Caco-2 (cell line): ENCODE measurements at regions not wholly inside any gene's neighbourhood (a gene's known extent, or its start where the extent isn't known, plus 50 kb on each side); places are given as distances from the start of the nearest gene placed in this dataset.

Experiments used
- BruUV-seq: library from RNA; stranded (reverse); fragments of 400-500 nt; replicated peaks from 2 replicates; lab custom pipeline; 2021; lab: Mats Ljungman, UMichigan
- CTCF ChIA-PET: fragments of 300-600 bp; sonication (Branson Sonifier 250); formaldehyde crosslinking; loops from one replicate; lab custom pipeline; 2022; ENCODE audit warnings: antibody characterized with exemption; lab: Charles Lee
- POLR2A ChIA-PET: fragments of 300-600 bp; sonication (Branson Sonifier 250); formaldehyde crosslinking; loops from one replicate; lab custom pipeline; 2022; ENCODE audit warnings: antibody characterized with exemption; lab: Charles Lee
- DNase-seq, 2 experiments: peaks; one replicate each; pipeline versions ENCODE4 v3.0.0 to v3.0.0-alpha.2; 2020 to 2022
- H3K27me3 ChIP-seq: replicated peaks from 2 replicates; pipeline ENCODE4 v1.6.0; 2011; ENCODE audit warnings: low read length; ENCODE audit not compliant: control insufficient read depth, insufficient read depth
- H3K36me3 ChIP-seq: 2 replicates; pipeline ENCODE4 v1.5.1; 2011; ENCODE audit warnings: low read length; ENCODE audit not compliant: control insufficient read depth, insufficient read depth
- H3K4me1 ChIP-seq: fragments of 250-450 bp; sonication (Bioruptor Pico); 2 replicates; pipeline ENCODE4 v1.5.1; 2020; ENCODE audit warnings: mild to moderate bottlenecking
- H3K4me3 ChIP-seq: 2 replicates; pipeline ENCODE4 v1.5.1; 2011; ENCODE audit warnings: low read depth, mild to moderate bottlenecking, control low read depth, low read length
- H3K9me3 ChIP-seq: fragments of 250-450 bp; sonication (Bioruptor Pico); 2 replicates; pipeline ENCODE4 v1.5.1; 2020; ENCODE audit warnings: mild to moderate bottlenecking, moderate library complexity
- H3K27ac Mint-ChIP-seq: one replicate; pipeline ENCODE4 v1.8.0; 2022; ENCODE audit warnings: mixed read lengths; ENCODE audit not compliant: unreplicated experiment
- H3K27me3 Mint-ChIP-seq: one replicate; pipeline ENCODE4 v1.8.0; 2022; ENCODE audit warnings: mixed read lengths; ENCODE audit not compliant: insufficient read depth, unreplicated experiment
- H3K36me3 Mint-ChIP-seq: one replicate; pipeline ENCODE4 v1.8.0; 2022; ENCODE audit warnings: mild to moderate bottlenecking, mixed read lengths; ENCODE audit not compliant: insufficient read depth, unreplicated experiment
- H3K4me1 Mint-ChIP-seq: one replicate; pipeline ENCODE4 v1.8.0; 2022; ENCODE audit warnings: low read depth, mixed read lengths; ENCODE audit not compliant: unreplicated experiment
- H3K4me3 Mint-ChIP-seq: one replicate; pipeline ENCODE4 v1.8.0; 2022; ENCODE audit warnings: mild to moderate bottlenecking, moderate library complexity, mixed read lengths; ENCODE audit not compliant: unreplicated experiment
- H3K9me3 Mint-ChIP-seq: one replicate; pipeline ENCODE4 v1.8.0; 2022; ENCODE audit warnings: mixed read lengths; ENCODE audit not compliant: unreplicated experiment
- CTCF ChIP-seq, 2 experiments: fragments of 200-600 bp in 1 of 2; IDR thresholded peaks; 1 replicate in 1 of 2; 2 replicates in 1 of 2; pipeline versions ENCODE4 v1.5.1 to v1.8.0; 2011 to 2022; ENCODE audit warnings: antibody characterized with exemption in 1 of 2, control low read depth in 1 of 2, inconsistent platforms in 1 of 2, low read depth in 1 of 2, low read length in 1 of 2, mild to moderate bottlenecking in 1 of 2, moderate library complexity in 1 of 2; ENCODE audit not compliant: insufficient read depth in 1 of 2, severe bottlenecking in 1 of 2, unreplicated experiment in 1 of 2
- intact Hi-C: fragments of 100-400 bp; cut with micrococcal nuclease; formaldehyde crosslinking; loops from one replicate; pipeline ENCODE4 v1.10.0; 2022; ENCODE audit not compliant: unreplicated experiment

GRCh38 chr15:62569460-62570404, 404.6 kb upstream of the C2CD4B start:
- H3K9me3 Mint-ChIP-seq = no peaks in the 10 kb centered on the region
- intact Hi-C loops = no loop called here
- ChIA-PET CTCF (interaction anchor here (0.6 to 1.2 kb wide), 2 partner anchors 22 to 41 kb away, joined by 3 read pairs; no protein-coding TSS in a partner anchor), POLR2A (interaction anchor here (0.6 kb wide), 1 partner anchor 60 kb away, joined by 3 read pairs; no protein-coding TSS in a partner anchor)
- H3K9me3 ChIP-seq = no peaks in the 10 kb centered on the region
- H3K27ac Mint-ChIP-seq = no peak overlapping the region
- H3K36me3 ChIP-seq = no peaks in the 10 kb centered on the region
- no peak overlapping the region for H3K4me3 ChIP-seq
- DNase-seq = peak; percentile 60 to 71
- H3K4me3 Mint-ChIP-seq = peak overlapping the region; percentile 1
- BruUV-seq = no TSS peak
- no peak for TF ChIP-seq CTCF (IDR thresholded peaks at IDR 0.05; ENCODE audit: insufficient read depth in 1 of 2, low read depth in 1 of 2, low read length in 1 of 2, severe bottlenecking in 1 of 2, unreplicated experiment in 1 of 2)
- no peaks in the 10 kb centered on the region for H3K27me3 ChIP-seq
- H3K27me3 Mint-ChIP-seq = no peaks in the 10 kb centered on the region
- H3K36me3 Mint-ChIP-seq = peaks cover 29% of the 10 kb centered on the region
- peaks cover 32% of the 10 kb centered on the region for H3K4me1 ChIP-seq
- peaks cover 35% of the 10 kb centered on the region for H3K4me1 Mint-ChIP-seq

GRCh38 chr15:62570405-62570783, 405.3 kb upstream of the C2CD4B start:
- intact Hi-C loops = no loop called here
- peaks cover 32% of the 10 kb centered on the region for H3K4me1 ChIP-seq
- no peaks in the 10 kb centered on the region for H3K36me3 ChIP-seq
- CTCF ChIA-PET = interaction anchor here (1.2 kb wide), 1 partner anchor 23 kb away, joined by 3 read pairs; no protein-coding TSS in a partner anchor
- no peak overlapping the region for H3K4me3 ChIP-seq
- no peak for DNase-seq
- no TSS peak for BruUV-seq
- Mint-ChIP-seq H3K27me3 (no peaks in the 10 kb centered on the region), H3K36me3 (peaks cover 25% of the 10 kb centered on the region), H3K9me3 (no peaks in the 10 kb centered on the region), H3K4me1 (peaks cover 35% of the 10 kb centered on the region), H3K4me3 (no peak overlapping the region), H3K27ac (no peak overlapping the region)
- no peaks in the 10 kb centered on the region for H3K27me3 ChIP-seq
- POLR2A ChIA-PET = no interaction called here
- TF ChIP-seq CTCF (IDR thresholded peaks at IDR 0.05; ENCODE audit: insufficient read depth in 1 of 2, low read depth in 1 of 2, low read length in 1 of 2, severe bottlenecking in 1 of 2, unreplicated experiment in 1 of 2) = no peak
- H3K9me3 ChIP-seq = no peaks in the 10 kb centered on the region

GRCh38 chr15:62571072-62571471, 406.0 kb upstream of the C2CD4B start:
- Mint-ChIP-seq H3K27me3 (no peaks in the 10 kb centered on the region), H3K4me1 (peaks cover 33% of the 10 kb centered on the region), H3K4me3 (no peak overlapping the region), H3K36me3 (peaks cover 25% of the 10 kb centered on the region), H3K9me3 (no peaks in the 10 kb centered on the region), H3K27ac (no peak overlapping the region)
- peaks cover 32% of the 10 kb centered on the region for H3K4me1 ChIP-seq
- H3K4me3 ChIP-seq = no peak overlapping the region
- no peaks in the 10 kb centered on the region for H3K36me3 ChIP-seq
- intact Hi-C loops = no loop called here
- no peaks in the 10 kb centered on the region for H3K27me3 ChIP-seq
- BruUV-seq = no TSS peak
- H3K9me3 ChIP-seq = no peaks in the 10 kb centered on the region
- DNase-seq = no peak
- ChIA-PET CTCF (no interaction called here), POLR2A (no interaction called here)
- TF ChIP-seq CTCF (IDR thresholded peaks at IDR 0.05; ENCODE audit: insufficient read depth in 1 of 2, low read depth in 1 of 2, low read length in 1 of 2, severe bottlenecking in 1 of 2, unreplicated experiment in 1 of 2) = no peak
